Activated T-cell treated with anti-CD3 and anti-CD28 coated beads, Interleukin-2, amount 50 U/mL, for 24 hours (primary cell): ENCODE measurements at regions not wholly inside any gene's neighbourhood (a gene's known extent, or its start where the extent isn't known, plus 50 kb on each side); places are given as distances from the start of the nearest gene placed in this dataset.

ENCODE experiments used
- DNase-seq: peaks from one replicate; pipeline ENCODE4 v3.0.0-alpha.2; 2020
- H3K27ac Mint-ChIP-seq: 2 replicates; pipeline ENCODE4 v1.8.0; 2020; ENCODE audit warnings: mild to moderate bottlenecking, mixed read lengths
- H3K27me3 Mint-ChIP-seq: 2 replicates; pipeline ENCODE4 v1.8.0; 2020; ENCODE audit warnings: mixed read lengths
- H3K36me3 Mint-ChIP-seq: 2 replicates; pipeline ENCODE4 v1.8.0; 2020; ENCODE audit warnings: low read depth, mixed read lengths
- H3K4me1 Mint-ChIP-seq: 2 replicates; pipeline ENCODE4 v1.8.0; 2020; ENCODE audit warnings: low read depth, mixed read lengths
- H3K4me3 Mint-ChIP-seq: 2 replicates; pipeline ENCODE4 v1.8.0; 2020; ENCODE audit warnings: mild to moderate bottlenecking, moderate library complexity, mixed read lengths
- H3K9me3 Mint-ChIP-seq: 2 replicates; pipeline ENCODE4 v1.8.0; 2020; ENCODE audit warnings: mixed read lengths

DNA sequence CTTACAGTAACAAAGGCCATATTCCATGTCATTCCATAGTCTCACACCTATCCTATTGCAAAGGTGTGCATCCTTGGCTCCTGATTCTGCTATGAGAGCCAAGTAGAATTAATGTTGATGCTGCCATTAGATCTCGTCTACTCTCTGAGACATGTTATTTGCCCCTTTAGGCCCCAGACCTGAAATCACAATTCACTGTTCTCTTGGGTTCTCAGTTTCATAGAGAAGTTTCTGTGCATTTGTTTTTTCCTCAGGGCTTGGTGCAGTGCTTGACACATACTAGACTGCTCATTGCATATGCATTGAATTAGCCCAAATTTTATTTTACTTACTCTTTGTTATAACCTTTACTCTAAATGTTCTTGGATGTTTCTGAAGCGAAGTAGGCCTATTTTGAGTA, 265.7 kb downstream of the JRKL start:
- Mint-ChIP-seq H3K9me3 (no peaks in the 10 kb centered on the region), H3K4me3 (no peak overlapping the region), H3K27me3 (no peaks in the 10 kb centered on the region), H3K27ac (no peak overlapping the region), H3K36me3 (no peaks in the 10 kb centered on the region), H3K4me1 (no peaks in the 10 kb centered on the region)
- no peak for DNase-seq

GRCh38 chr11:96658436-96658835, 268.6 kb downstream of the JRKL start:
- Mint-ChIP-seq H3K9me3 (no peaks in the 10 kb centered on the region), H3K4me1 (no peaks in the 10 kb centered on the region), H3K4me3 (no peak overlapping the region), H3K27ac (no peak overlapping the region), H3K27me3 (no peaks in the 10 kb centered on the region), H3K36me3 (no peaks in the 10 kb centered on the region)
- no peak for DNase-seq

DNA sequence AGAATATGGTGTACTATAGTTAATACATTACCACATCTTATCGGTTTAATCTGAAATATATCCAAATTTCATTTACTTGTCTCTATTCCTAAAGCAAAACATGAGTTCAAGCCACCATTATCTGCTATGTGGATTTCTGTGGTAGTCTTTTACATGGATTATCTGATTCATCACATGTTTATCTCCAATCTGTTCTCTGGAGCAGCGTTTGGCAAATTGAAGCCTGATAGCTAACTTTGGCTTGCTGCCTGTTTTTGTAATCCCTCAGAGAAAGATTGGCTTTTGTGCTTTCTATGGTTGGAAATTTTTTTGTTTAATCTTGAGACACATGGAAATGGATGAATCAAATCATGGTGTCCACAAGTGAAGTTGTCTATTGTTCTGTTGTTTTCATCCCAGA, 274.3 kb downstream of the JRKL start:
- H3K27me3 Mint-ChIP-seq, result no peaks in the 10 kb centered on the region
- no peak overlapping the region for H3K4me3 Mint-ChIP-seq
- no peaks in the 10 kb centered on the region for H3K4me1 Mint-ChIP-seq
- DNase-seq, result no peak
- no peaks in the 10 kb centered on the region for H3K9me3 Mint-ChIP-seq
- H3K36me3 Mint-ChIP-seq, result no peaks in the 10 kb centered on the region
- H3K27ac Mint-ChIP-seq, result no peak overlapping the region

GRCh38 chr11:96680211-96681018, 290.6 kb downstream of the JRKL start:
- H3K36me3 Mint-ChIP-seq, result no peaks in the 10 kb centered on the region
- H3K4me1 Mint-ChIP-seq, result no peaks in the 10 kb centered on the region
- no peak overlapping the region for H3K4me3 Mint-ChIP-seq
- no peak overlapping the region for H3K27ac Mint-ChIP-seq
- no peaks in the 10 kb centered on the region for H3K27me3 Mint-ChIP-seq
- peaks cover 4% of the 10 kb centered on the region for H3K9me3 Mint-ChIP-seq
- DNase-seq, result no peak

DNA sequence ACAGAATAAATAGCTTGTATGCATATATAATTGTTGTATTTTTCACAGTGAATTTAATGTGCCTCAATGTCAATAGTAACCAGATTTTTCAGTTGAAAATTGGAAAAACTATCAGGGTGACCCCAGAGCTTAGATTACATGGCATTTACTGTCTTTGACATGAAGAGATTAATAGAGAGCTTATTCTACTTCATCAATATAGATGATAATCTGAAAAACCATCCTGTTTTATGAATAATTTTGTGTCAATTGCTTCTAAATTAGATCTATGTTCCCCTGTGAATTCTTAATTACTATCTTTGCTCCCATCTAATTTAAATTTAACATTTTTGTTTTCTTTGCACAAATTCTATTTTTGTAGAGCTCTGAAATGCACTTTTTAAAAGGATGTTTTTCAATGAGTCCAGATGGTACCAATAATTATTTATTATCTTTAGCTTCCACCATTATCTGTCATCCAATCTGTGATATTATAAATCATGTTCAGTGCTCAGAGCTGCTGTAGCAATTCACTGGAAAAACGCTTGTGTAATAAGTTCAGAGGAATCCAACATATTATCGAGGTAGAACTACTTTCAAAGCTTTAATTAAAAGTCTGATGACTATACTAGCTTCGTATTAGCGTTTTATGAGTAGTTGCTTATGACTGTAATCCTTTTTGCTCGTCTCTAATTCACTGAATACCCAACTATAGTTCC, 291.4 kb downstream of the JRKL start:
- H3K27me3 Mint-ChIP-seq, result no peaks in the 10 kb centered on the region
- H3K4me3 Mint-ChIP-seq, result no peak overlapping the region
- no peak for DNase-seq
- no peaks in the 10 kb centered on the region for H3K4me1 Mint-ChIP-seq
- H3K9me3 Mint-ChIP-seq, result peaks cover 4% of the 10 kb centered on the region
- H3K27ac Mint-ChIP-seq, result no peak overlapping the region
- H3K36me3 Mint-ChIP-seq, result no peaks in the 10 kb centered on the region

DNA sequence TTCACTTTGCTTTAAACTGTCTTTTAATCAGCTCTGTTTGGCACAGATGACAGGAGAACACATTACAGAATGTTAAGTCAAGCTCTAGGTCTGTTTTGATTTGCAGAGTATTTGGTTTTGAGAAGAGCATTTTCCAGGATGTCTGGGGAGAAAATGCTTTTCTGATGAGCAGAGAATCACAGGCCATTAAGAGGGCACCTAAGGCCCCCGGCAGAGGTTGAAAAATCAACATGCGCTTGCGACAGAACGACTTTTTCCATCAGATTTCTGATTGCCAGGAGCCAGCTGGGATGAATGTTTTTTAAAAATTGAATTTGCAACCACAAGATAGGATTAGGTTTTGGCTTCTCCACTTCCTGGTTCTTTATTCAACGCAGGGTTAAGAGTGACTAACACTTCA, 304.5 kb downstream of the JRKL start:
- no peaks in the 10 kb centered on the region for H3K9me3 Mint-ChIP-seq
- no peaks in the 10 kb centered on the region for H3K27me3 Mint-ChIP-seq
- H3K4me1 Mint-ChIP-seq, result no peaks in the 10 kb centered on the region
- H3K4me3 Mint-ChIP-seq, result no peak overlapping the region
- no peak for DNase-seq
- H3K36me3 Mint-ChIP-seq, result no peaks in the 10 kb centered on the region
- no peak overlapping the region for H3K27ac Mint-ChIP-seq

GRCh38 chr11:96696731-96697130, 306.9 kb downstream of the JRKL start:
- Mint-ChIP-seq H3K4me3 (no peak overlapping the region), H3K9me3 (no peaks in the 10 kb centered on the region), H3K36me3 (no peaks in the 10 kb centered on the region), H3K27ac (no peak overlapping the region), H3K27me3 (no peaks in the 10 kb centered on the region), H3K4me1 (no peaks in the 10 kb centered on the region)
- no peak for DNase-seq

DNA sequence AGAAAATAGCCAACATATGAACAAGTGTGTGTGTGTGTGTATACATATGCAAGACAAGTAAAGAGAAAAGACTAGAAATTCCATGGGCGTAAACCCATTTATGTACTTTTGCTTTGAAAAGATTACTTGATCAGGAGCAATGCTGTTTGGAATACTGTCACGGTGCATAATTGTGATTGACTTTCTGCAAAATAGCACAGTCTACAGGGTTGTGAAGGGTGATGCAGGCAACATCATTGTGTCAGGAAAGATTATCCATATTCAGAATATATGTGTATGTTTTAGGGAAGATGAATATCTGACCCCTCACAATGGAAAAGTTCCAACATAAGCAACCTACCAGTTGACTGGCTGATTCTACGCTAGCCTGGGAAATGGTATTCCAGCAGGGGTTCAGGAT, 307.7 kb downstream of the JRKL start:
- no peak overlapping the region for H3K4me3 Mint-ChIP-seq
- H3K27me3 Mint-ChIP-seq, result no peaks in the 10 kb centered on the region
- H3K36me3 Mint-ChIP-seq, result no peaks in the 10 kb centered on the region
- H3K4me1 Mint-ChIP-seq, result no peaks in the 10 kb centered on the region
- no peaks in the 10 kb centered on the region for H3K9me3 Mint-ChIP-seq
- no peak overlapping the region for H3K27ac Mint-ChIP-seq
- DNase-seq, result no peak

- Mint-ChIP-seq H3K27ac (no peak overlapping the region), H3K36me3 (no peaks in the 10 kb centered on the region), H3K4me1 (no peaks in the 10 kb centered on the region), H3K27me3 (no peaks in the 10 kb centered on the region), H3K4me3 (no peak overlapping the region), H3K9me3 (no peaks in the 10 kb centered on the region)
- DNase-seq, result no peak
Observed at GRCh38 chr11:96704847-96705246, 315.0 kb downstream of the JRKL start.

- DNase-seq, result no peak
- Mint-ChIP-seq H3K9me3 (no peaks in the 10 kb centered on the region), H3K4me3 (no peak overlapping the region)
Observed at GRCh38 chr11:96706761-96707160, 316.9 kb downstream of the JRKL start.

GRCh38 chr11:96707273-96707672, 317.5 kb downstream of the JRKL start:
- Mint-ChIP-seq H3K9me3 (no peaks in the 10 kb centered on the region), H3K4me3 (no peak overlapping the region), H3K36me3 (no peaks in the 10 kb centered on the region), H3K4me1 (no peaks in the 10 kb centered on the region), H3K27me3 (no peaks in the 10 kb centered on the region), H3K27ac (no peak overlapping the region)
- no peak for DNase-seq

More at GRCh38 chr11:96706761-96707160, 316.9 kb downstream of the JRKL start:
- H3K36me3 Mint-ChIP-seq, result no peaks in the 10 kb centered on the region
- H3K4me1 Mint-ChIP-seq, result no peaks in the 10 kb centered on the region
- H3K27me3 Mint-ChIP-seq, result no peaks in the 10 kb centered on the region
- no peak overlapping the region for H3K27ac Mint-ChIP-seq

- no peaks in the 10 kb centered on the region for H3K9me3 Mint-ChIP-seq
- no peak overlapping the region for H3K4me3 Mint-ChIP-seq
- H3K27me3 Mint-ChIP-seq, result no peaks in the 10 kb centered on the region
- H3K4me1 Mint-ChIP-seq, result no peaks in the 10 kb centered on the region
- no peaks in the 10 kb centered on the region for H3K36me3 Mint-ChIP-seq
- H3K27ac Mint-ChIP-seq, result no peak overlapping the region
- DNase-seq, result no peak
Observed at GRCh38 chr11:96708219-96708878, 318.5 kb downstream of the JRKL start.

GRCh38 chr11:96713301-96713700, 323.5 kb downstream of the JRKL start:
- no peaks in the 10 kb centered on the region for H3K27me3 Mint-ChIP-seq
- H3K4me1 Mint-ChIP-seq, result no peaks in the 10 kb centered on the region
- H3K4me3 Mint-ChIP-seq, result no peak overlapping the region
- H3K27ac Mint-ChIP-seq, result no peak overlapping the region
- H3K36me3 Mint-ChIP-seq, result no peaks in the 10 kb centered on the region
- no peak for DNase-seq
- no peaks in the 10 kb centered on the region for H3K9me3 Mint-ChIP-seq

- no peak overlapping the region for H3K27ac Mint-ChIP-seq
- DNase-seq, result no peak
- H3K27me3 Mint-ChIP-seq, result no peaks in the 10 kb centered on the region
- no peaks in the 10 kb centered on the region for H3K36me3 Mint-ChIP-seq
- no peaks in the 10 kb centered on the region for H3K4me1 Mint-ChIP-seq
- H3K4me3 Mint-ChIP-seq, result no peak overlapping the region
- H3K9me3 Mint-ChIP-seq, result no peaks in the 10 kb centered on the region
Observed at GRCh38 chr11:96714689-96715088, 324.9 kb downstream of the JRKL start.

DNA sequence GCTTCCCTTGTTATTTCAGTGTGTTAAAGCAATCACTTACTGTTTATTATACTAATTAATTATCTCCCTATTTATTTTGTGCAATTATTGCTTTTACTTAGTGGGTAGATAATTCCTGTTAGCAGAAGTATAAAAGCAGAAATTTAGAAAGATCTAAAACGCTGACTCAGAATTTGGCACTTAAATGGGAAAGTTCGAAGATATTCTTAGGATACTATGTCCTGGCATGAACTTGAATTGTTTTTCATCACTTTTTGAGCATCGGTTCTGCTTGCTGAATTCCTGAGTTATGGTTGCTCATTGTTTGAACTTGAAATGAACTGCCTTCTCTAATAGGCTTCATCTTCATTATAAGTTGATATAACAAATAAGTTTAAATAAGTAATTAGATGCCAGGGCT, 325.4 kb downstream of the JRKL start:
- no peaks in the 10 kb centered on the region for H3K27me3 Mint-ChIP-seq
- H3K9me3 Mint-ChIP-seq, result no peaks in the 10 kb centered on the region
- no peak overlapping the region for H3K27ac Mint-ChIP-seq
- no peaks in the 10 kb centered on the region for H3K36me3 Mint-ChIP-seq
- DNase-seq, result no peak
- no peaks in the 10 kb centered on the region for H3K4me1 Mint-ChIP-seq
- no peak overlapping the region for H3K4me3 Mint-ChIP-seq
